ENCODE measurements at regions not wholly inside any gene's neighbourhood (a gene's known extent, or its start where the extent isn't known, plus 50 kb on each side); places are given as distances from the start of the nearest gene placed in this dataset.

DNA sequence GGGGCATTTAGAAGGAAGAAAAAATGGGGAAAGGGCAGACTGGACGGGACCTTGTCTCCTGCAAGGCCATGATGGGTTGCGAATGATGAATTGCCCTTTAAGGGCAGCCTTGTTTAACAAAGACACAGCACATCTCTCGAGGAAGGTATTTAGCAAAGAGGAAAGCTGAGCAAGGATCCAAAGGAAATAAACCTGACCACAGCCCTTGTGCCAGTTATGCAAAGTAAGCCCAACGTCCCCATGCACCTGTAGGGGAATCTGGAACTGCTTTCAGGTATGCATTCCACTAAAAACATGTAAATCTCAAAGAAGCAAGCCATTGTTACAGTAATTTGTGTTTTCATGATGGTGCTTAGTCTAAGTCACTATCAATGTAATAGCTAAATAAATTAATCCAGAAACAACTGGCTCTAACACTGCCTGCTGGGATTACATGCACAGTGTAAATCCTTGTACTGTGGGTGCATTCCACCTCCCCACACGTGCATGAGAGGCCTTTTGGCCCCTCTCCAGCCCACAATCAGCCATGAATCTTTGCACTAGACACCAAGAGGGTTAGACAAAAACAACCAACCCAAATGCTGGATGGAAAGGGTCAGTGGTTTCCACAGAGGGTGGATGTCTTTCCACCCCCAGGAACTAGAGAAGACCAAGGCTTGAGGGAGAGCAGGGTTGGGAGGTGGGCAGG, 228.8 kb upstream of the KAZN start:
- DNase-seq (ENCODE audit: low spot score in 2 of 2): no peak
- 42 to 48% methylated on average over 5 of the region's 5 CpGs for WGBS, 2 donors
- intact Hi-C loops (cut with DNase I; ENCODE audit: low total_unique reads): no loop called here
- no peak for TF ChIP-seq POLR2A (IDR thresholded peaks at IDR 0.05)
- TF ChIP-seq, protein P1, sequence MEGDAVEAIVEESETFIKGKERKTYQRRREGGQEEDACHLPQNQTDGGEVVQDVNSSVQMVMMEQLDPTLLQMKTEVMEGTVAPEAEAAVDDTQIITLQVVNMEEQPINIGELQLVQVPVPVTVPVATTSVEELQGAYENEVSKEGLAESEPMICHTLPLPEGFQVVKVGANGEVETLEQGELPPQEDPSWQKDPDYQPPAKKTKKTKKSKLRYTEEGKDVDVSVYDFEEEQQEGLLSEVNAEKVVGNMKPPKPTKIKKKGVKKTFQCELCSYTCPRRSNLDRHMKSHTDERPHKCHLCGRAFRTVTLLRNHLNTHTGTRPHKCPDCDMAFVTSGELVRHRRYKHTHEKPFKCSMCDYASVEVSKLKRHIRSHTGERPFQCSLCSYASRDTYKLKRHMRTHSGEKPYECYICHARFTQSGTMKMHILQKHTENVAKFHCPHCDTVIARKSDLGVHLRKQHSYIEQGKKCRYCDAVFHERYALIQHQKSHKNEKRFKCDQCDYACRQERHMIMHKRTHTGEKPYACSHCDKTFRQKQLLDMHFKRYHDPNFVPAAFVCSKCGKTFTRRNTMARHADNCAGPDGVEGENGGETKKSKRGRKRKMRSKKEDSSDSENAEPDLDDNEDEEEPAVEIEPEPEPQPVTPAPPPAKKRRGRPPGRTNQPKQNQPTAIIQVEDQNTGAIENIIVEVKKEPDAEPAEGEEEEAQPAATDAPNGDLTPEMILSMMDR (IDR thresholded peaks at IDR 0.05): no peak
- H3K4me3 ChIP-seq (ENCODE audit: low read depth, poor library complexity, severe bottlenecking): no peak overlapping the region

DNA sequence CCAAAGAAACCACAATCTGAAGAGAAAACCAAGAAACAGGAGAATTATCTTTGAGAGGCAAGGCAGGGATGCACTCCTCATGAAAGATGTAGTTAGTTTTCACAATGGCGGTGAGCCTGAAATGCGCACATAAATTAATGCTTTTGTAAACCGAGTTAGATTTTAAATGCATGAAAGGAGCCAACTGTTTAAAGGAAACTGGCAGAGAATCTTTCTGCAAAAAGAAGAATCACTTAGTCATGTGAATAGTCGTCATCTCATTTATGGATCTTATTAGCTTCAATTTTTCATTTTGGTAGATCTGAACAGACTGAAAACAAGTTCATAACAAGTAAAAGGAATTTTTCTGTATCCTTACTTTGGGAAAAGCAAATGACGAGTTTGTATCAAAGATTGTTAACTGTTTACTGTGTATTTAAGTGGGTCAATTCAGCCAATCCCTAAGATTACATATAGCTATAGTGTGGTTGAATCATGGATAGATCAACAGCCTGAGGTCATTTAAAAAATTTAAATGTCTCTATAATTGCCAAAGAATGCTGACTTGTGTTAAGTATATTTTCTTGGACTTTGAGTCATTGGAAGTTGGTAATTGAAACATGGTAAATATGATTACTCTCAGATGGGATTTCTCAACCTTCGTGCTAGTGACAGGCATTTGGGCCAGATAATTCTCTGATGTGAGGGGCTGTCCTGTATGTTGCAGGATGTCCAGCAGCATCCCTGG, 226.6 kb upstream of the KAZN start:
- 30 to 34% methylated on average over 6 of the region's 6 CpGs for WGBS, 2 donors

DNA sequence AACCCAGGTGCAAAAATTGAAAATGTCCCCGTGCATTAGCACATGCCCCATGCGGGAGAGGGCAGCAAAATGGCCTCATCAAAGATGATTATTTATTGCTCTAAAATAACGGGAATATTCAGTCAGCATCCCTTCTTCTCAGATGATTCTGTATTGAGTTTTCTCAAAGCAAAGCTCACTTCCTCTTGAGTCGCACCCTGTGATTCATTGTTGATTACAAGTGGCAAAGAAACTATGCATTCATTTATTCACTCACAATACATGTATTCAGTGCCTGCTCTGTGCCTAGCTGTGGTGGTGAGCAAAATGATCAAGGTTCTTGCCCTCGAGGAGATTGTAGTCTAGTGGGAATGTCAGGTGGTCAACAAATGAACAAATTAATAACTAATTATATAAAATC, 226.0 kb upstream of the KAZN start:
- TF ChIP-seq POLR2A (IDR thresholded peaks at IDR 0.05): no peak
- TF ChIP-seq, protein P1 (IDR thresholded peaks at IDR 0.05): no peak
- intact Hi-C loops (cut with DNase I; ENCODE audit: low total_unique reads): no loop called here
- no peak overlapping the region for H3K4me3 ChIP-seq (ENCODE audit: low read depth, poor library complexity, severe bottlenecking)
- DNase-seq (ENCODE audit: low spot score in 2 of 2): no peak
- WGBS, 2 donors: 66 to 79% methylated on average over 5 of the region's 5 CpGs

More for the DNA sequence above, 226.6 kb upstream of the KAZN start:
- TF ChIP-seq, protein P1 (IDR thresholded peaks at IDR 0.05): no peak
- no peak for TF ChIP-seq POLR2A (IDR thresholded peaks at IDR 0.05)
- DNase-seq (ENCODE audit: low spot score in 2 of 2): no peak
- H3K4me3 ChIP-seq (ENCODE audit: low read depth, poor library complexity, severe bottlenecking): no peak overlapping the region
- intact Hi-C loops (cut with DNase I; ENCODE audit: low total_unique reads): no loop called here

DNA sequence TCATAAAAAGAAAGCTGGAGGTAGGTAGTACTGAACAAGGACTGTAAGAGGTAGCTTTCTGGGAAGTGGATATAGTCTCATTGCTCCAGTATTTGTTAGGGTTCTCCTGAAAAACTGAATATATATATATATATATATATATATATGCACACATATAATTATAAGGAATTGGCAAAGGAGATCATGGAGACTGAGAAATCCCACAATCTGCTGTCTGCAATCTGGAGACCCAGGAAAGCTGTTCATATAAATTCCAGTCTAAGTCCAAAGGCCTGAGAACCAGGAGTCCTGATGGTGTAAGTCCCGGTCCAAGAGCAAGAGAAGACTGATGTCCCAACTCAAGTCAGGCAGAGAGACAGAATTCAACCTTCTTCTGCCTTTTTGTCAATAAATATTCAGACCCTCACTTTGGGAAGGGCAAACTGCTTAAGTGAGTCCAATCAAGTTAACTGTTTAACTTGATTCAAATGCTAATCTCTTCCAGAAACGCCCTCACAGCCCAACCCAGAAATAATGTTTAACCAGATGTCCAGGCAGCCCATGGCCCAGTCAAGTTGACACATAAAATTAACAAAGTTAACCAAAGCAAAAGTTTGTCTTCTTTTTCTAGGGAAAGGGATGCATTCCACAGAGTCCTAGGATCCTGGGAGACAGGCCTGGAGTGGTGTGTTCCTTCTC, 225.3 kb upstream of the KAZN start:
- 83 to 93% methylated on average over 2 of the region's 2 CpGs for WGBS, 2 donors
- TF ChIP-seq, protein P1 (IDR thresholded peaks at IDR 0.05): no peak
- no peak for TF ChIP-seq POLR2A (IDR thresholded peaks at IDR 0.05)

DNA sequence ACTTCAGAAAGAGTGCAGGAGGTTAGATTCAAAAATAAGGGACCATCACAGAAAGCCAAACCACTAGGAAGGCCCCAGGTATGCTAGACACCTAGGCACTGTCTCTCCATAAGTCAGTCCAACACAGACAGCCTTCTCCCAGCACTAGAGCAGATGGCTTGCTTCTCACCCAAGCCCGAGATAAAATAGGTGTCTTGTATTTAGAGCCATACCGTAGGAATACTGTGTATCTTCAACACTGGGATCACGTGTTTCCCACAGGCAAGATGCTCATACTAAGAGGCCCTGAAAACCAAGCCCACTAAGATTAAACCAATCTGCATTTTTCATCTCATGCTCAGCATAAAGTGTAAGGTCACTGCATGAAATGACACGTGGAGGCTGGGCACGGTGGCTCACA, 223.3 kb upstream of the KAZN start:
- no peak for TF ChIP-seq POLR2A (IDR thresholded peaks at IDR 0.05)
- TF ChIP-seq, protein P1 (IDR thresholded peaks at IDR 0.05): no peak
- DNase-seq (ENCODE audit: low spot score in 2 of 2): no peak
- WGBS, 2 donors: 91 to 93% methylated on average over 5 of the region's 5 CpGs
- H3K4me3 ChIP-seq (ENCODE audit: low read depth, poor library complexity, severe bottlenecking): no peak overlapping the region
- intact Hi-C loops (cut with DNase I; ENCODE audit: low total_unique reads): no loop called here

More for the DNA sequence above, 225.3 kb upstream of the KAZN start:
- no peak for DNase-seq (ENCODE audit: low spot score in 2 of 2)
- intact Hi-C loops (cut with DNase I; ENCODE audit: low total_unique reads): no loop called here
- H3K4me3 ChIP-seq (ENCODE audit: low read depth, poor library complexity, severe bottlenecking): no peak overlapping the region

Data from lower leg skin (tissue), 4 donors.